ENCODE measurements at regions not wholly inside any gene's neighbourhood (a gene's known extent, or its start where the extent isn't known, plus 50 kb on each side); places are given as distances from the start of the nearest gene placed in this dataset.

- TF ChIP-seq YY1 (IDR thresholded peaks at IDR 0.05; ENCODE audit: insufficient read depth, insufficient read length) = no peak
- TF ChIP-seq SUZ12 (IDR thresholded peaks at IDR 0.05; ENCODE audit: extremely low read depth, insufficient read depth, insufficient read length) = no peak
Measured at GRCh38 chr9:126116351-126117157, 210.1 kb upstream of the MVB12B start.

All from NT2/D1 (cell line).